IgD-negative memory B cell (primary cell): ENCODE measurements at regions not wholly inside any gene's neighbourhood (a gene's known extent, or its start where the extent isn't known, plus 50 kb on each side); places are given as distances from the start of the nearest gene placed in this dataset.

ENCODE experiments used
- H3K27ac Mint-ChIP-seq, 3 donors: one replicate each; pipeline ENCODE4 v1.8.0; 2020 to 2022; ENCODE audit warnings: mild to moderate bottlenecking in 3 of 3, mixed read lengths in 3 of 3, moderate library complexity in 1 of 3
- H3K27me3 Mint-ChIP-seq: one replicate; pipeline ENCODE4 v1.8.0; 2021; ENCODE audit warnings: mixed read lengths
- H3K36me3 Mint-ChIP-seq: one replicate; pipeline ENCODE4 v1.8.0; 2020; ENCODE audit warnings: mild to moderate bottlenecking, mixed read lengths
- H3K4me1 Mint-ChIP-seq, 3 donors: one replicate each; pipeline ENCODE4 v1.8.0; 2020 to 2022; ENCODE audit warnings: mixed read lengths in 3 of 3, mild to moderate bottlenecking in 1 of 3
- H3K4me3 Mint-ChIP-seq, 4 donors: one replicate each; pipeline ENCODE4 v1.8.0; 2020 to 2022; ENCODE audit warnings: mild to moderate bottlenecking in 4 of 4, mixed read lengths in 4 of 4, moderate library complexity in 3 of 4
- H3K9me3 Mint-ChIP-seq, 3 donors: one replicate each; pipeline ENCODE4 v1.8.0; 2020 to 2021; ENCODE audit warnings: mixed read lengths in 3 of 3, mild to moderate bottlenecking in 1 of 3

GRCh38 chr12:107144441-107144840, 51.1 kb upstream of the CRY1 start:
- Mint-ChIP-seq H3K27ac (no peak overlapping the region), H3K9me3 (no peaks in the 10 kb centered on the region), H3K4me1 (no peaks in the 10 kb centered on the region), H3K4me3 (no peak overlapping the region), H3K27me3 (peaks cover 2% of the 10 kb centered on the region), H3K36me3 (no peaks in the 10 kb centered on the region)

DNA sequence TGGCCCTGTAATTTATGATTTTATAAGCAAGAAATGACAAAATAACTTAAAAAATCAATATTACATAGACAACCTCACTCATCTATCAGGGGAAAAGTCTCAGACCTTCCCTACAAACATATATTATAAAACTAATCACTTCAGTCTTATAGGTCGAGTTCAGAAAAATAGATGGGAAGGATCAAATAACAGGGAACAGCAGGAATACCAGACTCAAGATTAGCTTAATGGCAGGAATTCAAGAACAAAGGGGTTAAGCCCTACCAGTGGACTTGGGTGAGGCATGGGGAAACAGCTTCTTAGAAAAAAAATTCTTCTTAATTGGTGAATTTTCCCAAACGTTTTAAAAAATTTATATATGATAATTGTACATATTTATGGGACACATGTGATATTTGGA, 51.6 kb upstream of the CRY1 start:
- no peaks in the 10 kb centered on the region for H3K9me3 Mint-ChIP-seq
- no peak overlapping the region for H3K27ac Mint-ChIP-seq
- H3K27me3 Mint-ChIP-seq: peaks cover 2% of the 10 kb centered on the region
- no peaks in the 10 kb centered on the region for H3K4me1 Mint-ChIP-seq
- no peaks in the 10 kb centered on the region for H3K36me3 Mint-ChIP-seq
- H3K4me3 Mint-ChIP-seq: no peak overlapping the region

- Mint-ChIP-seq H3K36me3 (no peaks in the 10 kb centered on the region), H3K4me1 (no peaks in the 10 kb centered on the region), H3K27me3 (peaks cover 2% of the 10 kb centered on the region), H3K4me3 (no peak overlapping the region), H3K9me3 (no peaks in the 10 kb centered on the region), H3K27ac (no peak overlapping the region)
Measured at GRCh38 chr12:107145397-107145796, 52.0 kb upstream of the CRY1 start.

GRCh38 chr12:107148107-107148506, 54.8 kb upstream of the CRY1 start:
- Mint-ChIP-seq H3K27me3 (peaks cover 2% of the 10 kb centered on the region), H3K4me1 (no peaks in the 10 kb centered on the region), H3K4me3 (no peak overlapping the region), H3K27ac (no peak overlapping the region), H3K36me3 (no peaks in the 10 kb centered on the region), H3K9me3 (peaks cover 0 to 4% (median 0%) of the 10 kb centered on the region in 3 donors)

DNA sequence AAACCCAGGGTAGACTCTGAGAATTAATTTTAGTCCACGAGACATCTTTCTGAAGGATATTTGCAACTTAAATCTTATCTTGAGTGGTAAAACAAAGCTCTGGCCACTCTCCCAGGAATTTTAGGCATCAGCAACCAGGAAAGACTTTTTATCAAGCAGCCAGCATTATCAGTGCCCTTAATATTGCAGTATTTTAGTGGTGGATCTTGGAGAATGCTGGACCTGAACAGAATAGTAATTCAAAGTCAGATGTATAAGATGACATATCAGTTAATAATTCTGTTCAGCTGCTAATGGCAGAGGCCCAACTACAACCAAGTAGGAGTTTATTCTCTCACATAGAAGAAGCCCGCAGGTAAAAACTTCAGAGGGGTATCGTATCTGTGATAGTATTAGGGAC, 59.0 kb upstream of the CRY1 start:
- Mint-ChIP-seq H3K9me3 (peaks cover 0 to 9% (median 4%) of the 10 kb centered on the region in 3 donors), H3K4me1 (no peaks in the 10 kb centered on the region), H3K27ac (no peak overlapping the region), H3K27me3 (peaks cover 3% of the 10 kb centered on the region), H3K4me3 (no peak overlapping the region), H3K36me3 (no peaks in the 10 kb centered on the region)

GRCh38 chr12:107159384-107159900, 66.1 kb upstream of the CRY1 start:
- H3K27me3 Mint-ChIP-seq: peaks cover 18% of the 10 kb centered on the region
- H3K36me3 Mint-ChIP-seq: no peaks in the 10 kb centered on the region
- H3K9me3 Mint-ChIP-seq: peaks cover 0 to 4% (median 0%) of the 10 kb centered on the region in 3 donors
- H3K4me3 Mint-ChIP-seq: no peak overlapping the region
- no peak overlapping the region for H3K27ac Mint-ChIP-seq
- H3K4me1 Mint-ChIP-seq: no peaks in the 10 kb centered on the region

GRCh38 chr12:107163413-107163812, 70.1 kb upstream of the CRY1 start:
- no peaks in the 10 kb centered on the region for H3K36me3 Mint-ChIP-seq
- H3K4me1 Mint-ChIP-seq: no peaks in the 10 kb centered on the region
- no peak overlapping the region for H3K27ac Mint-ChIP-seq
- H3K27me3 Mint-ChIP-seq: peaks cover 15% of the 10 kb centered on the region
- no peak overlapping the region for H3K4me3 Mint-ChIP-seq
- H3K9me3 Mint-ChIP-seq: no peaks in the 10 kb centered on the region

GRCh38 chr12:107164392-107164791, 71.0 kb upstream of the CRY1 start:
- Mint-ChIP-seq H3K27me3 (peaks cover 11% of the 10 kb centered on the region), H3K27ac (no peak overlapping the region), H3K4me1 (no peaks in the 10 kb centered on the region), H3K4me3 (no peak overlapping the region), H3K36me3 (no peaks in the 10 kb centered on the region), H3K9me3 (no peaks in the 10 kb centered on the region)

DNA sequence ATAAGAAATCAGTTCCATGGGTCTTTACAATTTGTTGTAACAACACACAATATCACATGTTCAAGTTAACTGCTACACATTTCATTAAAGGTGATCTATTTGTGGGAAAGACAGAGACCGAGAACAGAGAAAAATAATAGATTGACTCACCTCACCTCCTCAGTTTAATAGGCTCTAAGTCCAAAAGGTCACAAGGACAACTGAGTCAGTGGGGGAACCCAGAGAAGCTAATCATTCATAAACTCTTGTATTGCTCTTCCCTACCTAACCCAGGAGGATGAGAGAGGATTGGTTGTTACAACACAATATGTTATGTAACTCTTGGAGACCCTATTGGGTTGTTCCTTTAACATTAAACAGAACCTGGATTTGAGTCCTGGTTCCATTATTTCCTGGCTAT, 72.2 kb upstream of the CRY1 start:
- H3K27me3 Mint-ChIP-seq: peaks cover 7% of the 10 kb centered on the region
- no peak overlapping the region for H3K27ac Mint-ChIP-seq
- H3K4me3 Mint-ChIP-seq: no peak overlapping the region
- no peaks in the 10 kb centered on the region for H3K4me1 Mint-ChIP-seq
- no peaks in the 10 kb centered on the region for H3K9me3 Mint-ChIP-seq
- H3K36me3 Mint-ChIP-seq: no peaks in the 10 kb centered on the region

DNA sequence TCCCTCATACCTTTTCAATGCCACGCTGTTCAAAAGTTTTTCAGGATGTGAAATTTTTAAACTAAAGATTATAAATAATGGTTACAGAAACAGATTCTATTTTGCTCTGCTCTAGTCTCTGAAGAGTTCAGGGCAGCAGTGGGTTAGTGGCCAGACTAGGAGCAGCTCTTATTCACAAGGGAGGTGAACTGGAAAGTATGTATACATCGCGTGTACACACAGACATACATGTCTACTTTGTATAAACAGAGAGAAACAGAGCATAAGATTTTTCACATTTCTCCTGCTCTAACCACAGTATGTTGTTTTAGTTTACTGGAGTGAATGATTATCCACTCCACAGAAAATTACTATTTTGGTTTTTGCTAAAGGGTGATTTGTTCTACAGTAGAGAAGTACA, 74.4 kb upstream of the CRY1 start:
- Mint-ChIP-seq H3K36me3 (no peaks in the 10 kb centered on the region), H3K4me1 (no peaks in the 10 kb centered on the region), H3K9me3 (no peaks in the 10 kb centered on the region), H3K27ac (no peak overlapping the region), H3K4me3 (no peak overlapping the region), H3K27me3 (peaks cover 1% of the 10 kb centered on the region)

DNA sequence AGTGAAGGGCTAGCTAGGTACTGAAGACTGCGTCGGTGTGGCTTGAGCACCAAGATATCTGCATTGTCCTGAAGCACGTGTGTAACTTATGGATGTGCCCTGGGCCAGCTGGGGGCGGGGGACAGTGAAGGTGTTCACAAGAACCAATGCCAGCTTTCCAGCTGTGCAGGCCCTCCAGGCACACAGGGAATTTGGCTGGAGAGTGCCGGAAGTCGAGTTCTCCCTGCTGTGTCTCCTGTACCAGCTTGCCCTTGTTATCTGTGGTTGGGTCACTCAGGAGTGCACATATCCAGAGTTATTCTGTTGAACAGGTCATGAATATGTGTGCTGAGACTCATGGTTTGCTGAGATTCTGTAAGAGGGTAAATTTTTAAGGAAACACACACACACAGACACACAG, 75.9 kb upstream of the CRY1 start:
- H3K4me1 Mint-ChIP-seq: no peaks in the 10 kb centered on the region

GRCh38 chr12:107178776-107179175, 85.4 kb upstream of the CRY1 start:
- Mint-ChIP-seq H3K27ac (no peak overlapping the region), H3K4me1 (no peaks in the 10 kb centered on the region), H3K9me3 (peaks cover 0 to 4% (median 3%) of the 10 kb centered on the region in 3 donors), H3K36me3 (peaks cover 2% of the 10 kb centered on the region), H3K27me3 (peaks cover 13% of the 10 kb centered on the region), H3K4me3 (no peak overlapping the region)

More for the DNA sequence above, 75.9 kb upstream of the CRY1 start:
- peak overlapping the region in 1 of 3 donors; percentile 39 for H3K27ac Mint-ChIP-seq
- peaks cover 5% of the 10 kb centered on the region for H3K27me3 Mint-ChIP-seq
- H3K36me3 Mint-ChIP-seq: no peaks in the 10 kb centered on the region
- H3K9me3 Mint-ChIP-seq: no peaks in the 10 kb centered on the region
- no peak overlapping the region for H3K4me3 Mint-ChIP-seq

DNA sequence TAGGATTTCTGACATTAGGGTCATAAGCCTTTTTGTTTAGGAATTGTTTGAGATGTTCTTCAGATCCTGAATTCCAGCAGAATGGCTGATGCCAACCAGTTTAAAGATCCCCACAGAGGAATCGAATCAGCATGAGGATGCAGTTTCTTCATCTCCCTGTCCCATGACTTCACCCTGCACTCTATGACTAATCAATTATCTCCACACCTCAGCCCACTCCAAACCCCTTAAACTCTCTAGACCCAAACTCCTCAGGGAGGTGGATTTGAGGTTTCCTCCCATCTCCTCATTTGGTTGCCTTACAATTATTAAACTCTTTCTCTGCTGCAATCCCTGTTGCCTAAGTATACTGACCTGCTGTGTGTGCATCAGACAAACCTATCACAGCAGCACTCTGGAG, 86.5 kb upstream of the CRY1 start:
- Mint-ChIP-seq H3K4me1 (no peaks in the 10 kb centered on the region), H3K4me3 (no peak overlapping the region), H3K27me3 (peaks cover 19% of the 10 kb centered on the region), H3K9me3 (peaks cover 4 to 6% (median 6%) of the 10 kb centered on the region in 3 donors), H3K27ac (no peak overlapping the region), H3K36me3 (peaks cover 2% of the 10 kb centered on the region)

DNA sequence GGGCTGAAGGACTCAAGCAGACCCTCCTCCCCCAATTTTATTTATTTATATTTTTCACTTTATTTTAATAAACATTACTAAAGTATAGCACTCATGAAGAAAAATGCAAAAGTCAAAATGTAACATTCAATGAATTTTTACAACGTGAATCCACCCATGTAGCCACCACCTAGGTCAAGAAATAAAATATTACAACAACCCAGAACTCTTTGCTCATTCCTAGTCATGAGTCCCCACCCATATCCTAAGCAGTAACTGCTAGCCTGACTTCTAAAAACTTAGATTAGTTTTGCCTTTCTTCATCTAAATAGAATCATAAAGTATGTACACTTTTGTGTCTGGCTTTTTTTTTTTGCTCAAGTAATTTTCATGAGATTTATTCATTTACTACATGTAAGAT, 86.9 kb upstream of the CRY1 start:
- no peak overlapping the region for H3K27ac Mint-ChIP-seq
- peaks cover 19% of the 10 kb centered on the region for H3K27me3 Mint-ChIP-seq
- H3K4me3 Mint-ChIP-seq: no peak overlapping the region
- H3K36me3 Mint-ChIP-seq: peaks cover 2% of the 10 kb centered on the region
- H3K4me1 Mint-ChIP-seq: no peaks in the 10 kb centered on the region
- H3K9me3 Mint-ChIP-seq: peaks cover 4 to 7% (median 6%) of the 10 kb centered on the region in 3 donors

DNA sequence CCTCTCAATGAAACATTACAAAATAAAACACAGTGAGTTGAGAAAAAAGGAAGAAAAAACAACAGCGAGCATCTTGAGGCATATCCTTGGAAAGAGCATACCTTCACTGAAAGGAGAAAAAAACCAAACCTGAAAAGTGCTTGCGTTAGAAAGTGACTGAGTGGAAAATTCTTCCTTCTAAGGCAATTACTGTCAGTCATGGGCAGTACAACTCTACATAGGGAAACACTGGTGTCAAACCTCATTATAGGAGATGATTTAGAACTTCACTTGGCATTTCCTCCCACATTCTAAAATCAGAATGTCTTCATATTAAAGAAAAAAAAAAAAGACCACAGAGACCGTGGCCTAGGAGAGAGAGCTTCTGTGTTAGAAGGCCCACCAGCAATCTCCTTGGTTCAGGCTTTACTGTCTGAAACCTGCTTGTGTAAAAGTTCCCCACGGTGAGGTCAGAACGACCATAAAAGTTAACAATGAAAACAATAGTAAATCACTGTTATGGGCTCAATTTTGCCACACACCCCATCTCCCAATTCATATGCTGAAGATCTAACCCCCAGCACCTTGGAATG, 91.1 kb upstream of the CRY1 start:
- peaks cover 0 to 7% (median 3%) of the 10 kb centered on the region in 3 donors for H3K9me3 Mint-ChIP-seq
- H3K27me3 Mint-ChIP-seq: peaks cover 21% of the 10 kb centered on the region

DNA sequence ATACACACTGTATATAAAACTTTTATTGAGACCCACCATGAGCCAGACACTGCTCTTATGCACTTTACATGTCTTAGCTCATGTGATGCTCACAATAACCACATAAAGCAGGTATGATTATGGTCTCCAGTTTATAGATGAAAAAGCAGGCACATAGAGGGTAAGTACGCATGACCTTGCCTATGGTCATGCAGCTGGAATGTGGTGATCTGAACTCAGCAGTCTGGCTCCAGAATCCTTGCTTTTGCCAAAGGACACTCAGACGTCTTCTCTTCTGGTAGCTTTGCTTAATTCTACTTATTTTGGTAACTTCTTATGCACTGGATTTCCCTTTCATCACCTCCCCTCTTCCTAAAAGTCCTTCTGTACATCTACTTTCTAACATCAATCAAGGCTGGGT, 103.3 kb upstream of the CRY1 start:
- Mint-ChIP-seq H3K9me3 (peaks cover 2 to 6% (median 4%) of the 10 kb centered on the region in 3 donors), H3K4me3 (no peak overlapping the region), H3K27ac (no peak overlapping the region), H3K27me3 (no peaks in the 10 kb centered on the region), H3K36me3 (no peaks in the 10 kb centered on the region), H3K4me1 (no peaks in the 10 kb centered on the region)

More for the DNA sequence above, 91.1 kb upstream of the CRY1 start:
- Mint-ChIP-seq H3K27ac (no peak overlapping the region), H3K4me3 (no peak overlapping the region), H3K4me1 (no peaks in the 10 kb centered on the region), H3K36me3 (no peaks in the 10 kb centered on the region)
